ENCODE measurements at regions not wholly inside any gene's neighbourhood (a gene's known extent, or its start where the extent isn't known, plus 50 kb on each side); places are given as distances from the start of the nearest gene placed in this dataset.

DNA sequence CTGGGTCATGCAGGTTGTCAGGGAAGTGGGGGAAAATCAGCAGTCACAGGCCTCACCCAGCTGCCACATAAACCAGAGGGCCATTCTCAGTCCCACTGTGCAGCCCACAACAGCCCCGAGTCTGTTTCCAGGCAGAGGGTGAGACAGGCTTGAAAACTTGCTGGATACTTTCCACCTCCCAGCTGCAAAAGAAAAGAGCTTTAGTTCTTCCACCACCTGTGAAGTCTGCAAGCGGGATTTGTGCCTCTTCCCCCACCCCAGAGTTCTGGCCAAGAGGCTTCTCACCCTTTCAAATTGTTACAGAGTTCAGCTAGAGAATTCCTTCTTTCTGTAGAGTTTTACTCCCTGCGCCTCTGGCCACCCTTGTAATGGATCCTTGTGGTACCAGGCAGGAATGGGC is 115.5 kb upstream of the ZDHHC15 start:
- TF ChIP-seq, protein P1, sequence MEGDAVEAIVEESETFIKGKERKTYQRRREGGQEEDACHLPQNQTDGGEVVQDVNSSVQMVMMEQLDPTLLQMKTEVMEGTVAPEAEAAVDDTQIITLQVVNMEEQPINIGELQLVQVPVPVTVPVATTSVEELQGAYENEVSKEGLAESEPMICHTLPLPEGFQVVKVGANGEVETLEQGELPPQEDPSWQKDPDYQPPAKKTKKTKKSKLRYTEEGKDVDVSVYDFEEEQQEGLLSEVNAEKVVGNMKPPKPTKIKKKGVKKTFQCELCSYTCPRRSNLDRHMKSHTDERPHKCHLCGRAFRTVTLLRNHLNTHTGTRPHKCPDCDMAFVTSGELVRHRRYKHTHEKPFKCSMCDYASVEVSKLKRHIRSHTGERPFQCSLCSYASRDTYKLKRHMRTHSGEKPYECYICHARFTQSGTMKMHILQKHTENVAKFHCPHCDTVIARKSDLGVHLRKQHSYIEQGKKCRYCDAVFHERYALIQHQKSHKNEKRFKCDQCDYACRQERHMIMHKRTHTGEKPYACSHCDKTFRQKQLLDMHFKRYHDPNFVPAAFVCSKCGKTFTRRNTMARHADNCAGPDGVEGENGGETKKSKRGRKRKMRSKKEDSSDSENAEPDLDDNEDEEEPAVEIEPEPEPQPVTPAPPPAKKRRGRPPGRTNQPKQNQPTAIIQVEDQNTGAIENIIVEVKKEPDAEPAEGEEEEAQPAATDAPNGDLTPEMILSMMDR (conservative IDR thresholded peaks at IDR 0.05; ENCODE audit: low read depth, low read length) = no peak
- TF ChIP-seq BHLHE40 (IDR thresholded peaks at IDR 0.05; ENCODE audit: low read depth, low read length) (no peak), POLR2A (IDR thresholded peaks at IDR 0.05; ENCODE audit: low read depth, low read length) (no peak), CEBPB (IDR thresholded peaks at IDR 0.05; ENCODE audit: low read depth, low read length) (no peak), SMC3 (IDR thresholded peaks at IDR 0.05; ENCODE audit: low read depth, low read length) (no peak), RAD21 (IDR thresholded peaks at IDR 0.05; ENCODE audit: low read length) (no peak)
